Tibial nerve (tissue), 4 donors: ENCODE measurements at regions not wholly inside any gene's neighbourhood (a gene's known extent, or its start where the extent isn't known, plus 50 kb on each side); places are given as distances from the start of the nearest gene placed in this dataset.

ENCODE experiments used
- DNase-seq, 2 donors: peaks; one replicate each; pipeline ENCODE4 v3.0.0-alpha.2; 2019; ENCODE audit warnings: low spot score in 2 of 2
- H3K27ac ChIP-seq, 4 donors: fragments of 200-600 bp; sonication (generic) in 3 of 4; one replicate each; pipeline ENCODE4 v1.5.1; 2017 to 2019; ENCODE audit warnings: mild to moderate bottlenecking in 1 of 4
- H3K27me3 ChIP-seq, 2 donors: fragments of 200-600 bp; sonication (generic) in 1 of 2; one replicate each; pipeline versions ENCODE4 v1.5.1 to v1.6.0; 2017 to 2019
- H3K36me3 ChIP-seq, 3 donors: fragments of 200-600 bp; sonication (generic); one replicate each; pipeline ENCODE4 v1.5.1; 2018 to 2019
- H3K4me1 ChIP-seq, 4 donors: fragments of 200-600 bp; sonication (generic) in 3 of 4; one replicate each; pipeline ENCODE4 v1.5.1; 2017 to 2019
- H3K4me3 ChIP-seq, 4 donors: fragments of 200-600 bp; sonication (generic) in 3 of 4; one replicate each; pipeline ENCODE4 v1.5.1; 2017 to 2019; ENCODE audit warnings: mild to moderate bottlenecking in 1 of 4, moderate library complexity in 1 of 4
- H3K9me3 ChIP-seq, 4 donors: fragments of 200-600 bp; sonication (generic) in 3 of 4; one replicate each; pipeline ENCODE4 v1.5.1; 2017 to 2019
- EP300 ChIP-seq, 2 donors: sonication (generic); formaldehyde crosslinking; IDR thresholded peaks; one replicate each; pipeline ENCODE4 v1.6.1; 2017; ENCODE audit warnings: antibody characterized with exemption in 2 of 2, mild to moderate bottlenecking in 1 of 2
- POLR2A ChIP-seq, 2 donors: fragments of 450-650 bp; IDR thresholded peaks; one replicate each; pipeline ENCODE4 v1.6.1; 2017; ENCODE audit warnings: antibody characterized with exemption in 2 of 2, mild to moderate bottlenecking in 2 of 2, moderate library complexity in 2 of 2
- WGBS, 2 donors: methylation state at CpG; one replicate each; pipeline ENCODE4 v1.1.5; 2018; 5-methylcytosine and 5-hydroxymethylcytosine counted together
- TF ChIP-seq, protein P1 (sequence below), 5 experiments: fragments of 200-600 bp in 3 of 5; fragments of 450-650 bp in 2 of 5; sonication (generic) in 3 of 5; IDR thresholded peaks; one replicate each; pipeline ENCODE4 v1.5.1; 2016 to 2019; ENCODE audit warnings: antibody characterized with exemption in 5 of 5, mild to moderate bottlenecking in 3 of 5, moderate library complexity in 2 of 5

DNA sequence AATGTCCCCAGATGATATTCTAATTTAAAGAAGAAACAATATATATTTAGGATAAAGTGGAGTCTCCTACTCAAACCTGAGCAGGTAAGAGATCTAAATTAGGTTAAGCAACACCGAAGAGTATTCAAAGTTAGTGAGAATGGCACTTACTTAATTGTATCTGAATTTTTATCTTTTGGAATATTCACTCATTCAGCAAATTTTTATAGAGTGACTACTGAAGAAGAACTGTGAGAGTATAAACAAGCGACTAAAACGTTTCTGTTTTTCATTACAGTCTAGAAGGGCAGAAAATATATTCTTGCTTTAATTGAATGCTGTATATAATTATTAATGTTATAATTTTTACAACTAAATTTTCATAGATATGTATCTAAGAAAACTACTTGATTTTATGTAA, 567.7 kb upstream of the TBL1XR1 start:
- Histone ChIP-seq H3K4me1 (peaks cover 0 to 12% (median 0%) of the 10 kb centered on the region in 4 donors), H3K36me3 (no peaks in the 10 kb centered on the region), H3K9me3 (peaks cover 0 to 15% (median 0%) of the 10 kb centered on the region in 4 donors), H3K27ac (peak overlapping the region in 1 of 4 donors; percentile 43), H3K4me3 (no peak overlapping the region), H3K27me3 (no peaks in the 10 kb centered on the region)
- DNase-seq: no peak
- WGBS, 2 donors: 66 to 69% methylated on average over 3 of the region's 3 CpGs
- TF ChIP-seq, protein P1, sequence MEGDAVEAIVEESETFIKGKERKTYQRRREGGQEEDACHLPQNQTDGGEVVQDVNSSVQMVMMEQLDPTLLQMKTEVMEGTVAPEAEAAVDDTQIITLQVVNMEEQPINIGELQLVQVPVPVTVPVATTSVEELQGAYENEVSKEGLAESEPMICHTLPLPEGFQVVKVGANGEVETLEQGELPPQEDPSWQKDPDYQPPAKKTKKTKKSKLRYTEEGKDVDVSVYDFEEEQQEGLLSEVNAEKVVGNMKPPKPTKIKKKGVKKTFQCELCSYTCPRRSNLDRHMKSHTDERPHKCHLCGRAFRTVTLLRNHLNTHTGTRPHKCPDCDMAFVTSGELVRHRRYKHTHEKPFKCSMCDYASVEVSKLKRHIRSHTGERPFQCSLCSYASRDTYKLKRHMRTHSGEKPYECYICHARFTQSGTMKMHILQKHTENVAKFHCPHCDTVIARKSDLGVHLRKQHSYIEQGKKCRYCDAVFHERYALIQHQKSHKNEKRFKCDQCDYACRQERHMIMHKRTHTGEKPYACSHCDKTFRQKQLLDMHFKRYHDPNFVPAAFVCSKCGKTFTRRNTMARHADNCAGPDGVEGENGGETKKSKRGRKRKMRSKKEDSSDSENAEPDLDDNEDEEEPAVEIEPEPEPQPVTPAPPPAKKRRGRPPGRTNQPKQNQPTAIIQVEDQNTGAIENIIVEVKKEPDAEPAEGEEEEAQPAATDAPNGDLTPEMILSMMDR (IDR thresholded peaks at IDR 0.05): no peak
- no peak for TF ChIP-seq POLR2A (IDR thresholded peaks at IDR 0.05)
- TF ChIP-seq EP300 (IDR thresholded peaks at IDR 0.05): no peak

DNA sequence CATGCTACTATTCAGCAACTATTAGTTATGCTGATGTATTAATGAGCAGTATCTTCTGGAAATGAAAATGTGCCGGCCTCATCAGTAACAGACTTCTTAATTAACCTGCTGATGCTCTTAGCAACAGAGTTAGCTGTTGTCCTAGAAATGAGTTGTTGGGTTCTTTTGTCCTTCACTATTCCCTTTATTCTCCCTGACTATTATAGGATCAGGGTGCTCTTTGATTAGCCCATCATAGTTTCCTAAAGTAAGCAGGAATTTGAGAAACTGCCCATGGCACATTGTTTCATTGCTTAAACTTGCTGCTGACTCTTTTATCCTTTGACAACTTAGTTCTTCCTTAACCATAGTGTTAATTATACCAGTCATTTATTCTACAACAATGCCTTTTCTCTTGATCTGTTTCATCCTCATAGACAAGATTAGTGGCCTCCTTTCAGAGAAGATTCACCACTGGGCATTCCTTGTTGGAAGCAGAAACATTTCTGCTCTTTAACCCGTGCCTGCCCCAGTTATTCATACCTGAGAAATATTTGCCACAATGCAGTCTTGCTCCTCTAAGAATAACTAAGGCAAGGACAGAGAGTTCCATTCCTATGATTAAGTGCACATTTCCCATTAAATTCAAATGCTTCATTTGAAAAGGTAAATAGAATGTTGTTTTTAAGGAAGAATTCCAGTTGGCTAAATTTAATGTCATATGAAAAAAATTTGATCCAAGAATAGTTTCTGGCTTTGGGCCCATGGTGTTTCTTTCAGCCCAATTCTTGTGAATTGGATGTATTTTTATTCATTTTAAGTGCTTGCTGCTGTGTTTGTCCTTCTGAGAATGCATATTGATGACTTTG, 573.3 kb upstream of the TBL1XR1 start:
- no peaks in the 10 kb centered on the region for H3K27me3 ChIP-seq
- WGBS, 2 donors: 44 to 53% methylated on average over 2 of the region's 2 CpGs
- no peak for DNase-seq
- H3K4me3 ChIP-seq: no peak overlapping the region
- peak overlapping the region in 2 of 4 donors; percentile 57 to 58 for H3K27ac ChIP-seq
- H3K9me3 ChIP-seq: peaks cover 0 to 15% (median 0%) of the 10 kb centered on the region in 4 donors
- TF ChIP-seq, protein P1 (IDR thresholded peaks at IDR 0.05): no peak
- TF ChIP-seq POLR2A (IDR thresholded peaks at IDR 0.05): no peak
- no peak for TF ChIP-seq EP300 (IDR thresholded peaks at IDR 0.05)
- peaks cover 0 to 23% (median 11%) of the 10 kb centered on the region in 4 donors for H3K4me1 ChIP-seq
- H3K36me3 ChIP-seq: no peaks in the 10 kb centered on the region

DNA sequence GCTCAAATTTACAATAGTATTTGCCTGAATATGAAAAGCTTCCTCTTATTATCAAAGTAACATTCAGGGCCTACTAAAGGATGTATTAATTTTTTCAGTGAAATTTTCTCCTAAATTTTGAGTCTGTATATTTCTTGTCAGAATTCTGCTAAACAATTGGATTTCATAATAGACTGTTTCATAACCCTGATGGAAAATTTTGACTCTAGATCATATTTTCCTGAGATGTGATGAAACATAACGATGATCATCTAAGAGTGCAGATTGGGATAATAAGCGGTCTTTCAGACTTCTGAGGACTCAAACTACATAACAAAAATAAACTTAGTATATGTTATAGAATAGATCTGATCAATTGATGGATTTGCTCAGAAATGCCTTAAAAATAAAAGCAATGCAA, 574.5 kb upstream of the TBL1XR1 start:
- WGBS, 2 donors: 79 to 91% methylated on average over 2 of the region's 2 CpGs
- Histone ChIP-seq H3K27me3 (no peaks in the 10 kb centered on the region), H3K9me3 (peaks cover 0 to 15% (median 0%) of the 10 kb centered on the region in 4 donors), H3K4me3 (no peak overlapping the region), H3K36me3 (no peaks in the 10 kb centered on the region), H3K4me1 (peaks cover 0 to 26% (median 11%) of the 10 kb centered on the region in 4 donors), H3K27ac (peak overlapping the region in 3 of 4 donors; percentile 23 to 58 (median 57))
- TF ChIP-seq EP300 (IDR thresholded peaks at IDR 0.05): peak in 1 of 2 donors; percentile 30
- TF ChIP-seq, protein P1 (IDR thresholded peaks at IDR 0.05): no peak
- no peak for DNase-seq

DNA sequence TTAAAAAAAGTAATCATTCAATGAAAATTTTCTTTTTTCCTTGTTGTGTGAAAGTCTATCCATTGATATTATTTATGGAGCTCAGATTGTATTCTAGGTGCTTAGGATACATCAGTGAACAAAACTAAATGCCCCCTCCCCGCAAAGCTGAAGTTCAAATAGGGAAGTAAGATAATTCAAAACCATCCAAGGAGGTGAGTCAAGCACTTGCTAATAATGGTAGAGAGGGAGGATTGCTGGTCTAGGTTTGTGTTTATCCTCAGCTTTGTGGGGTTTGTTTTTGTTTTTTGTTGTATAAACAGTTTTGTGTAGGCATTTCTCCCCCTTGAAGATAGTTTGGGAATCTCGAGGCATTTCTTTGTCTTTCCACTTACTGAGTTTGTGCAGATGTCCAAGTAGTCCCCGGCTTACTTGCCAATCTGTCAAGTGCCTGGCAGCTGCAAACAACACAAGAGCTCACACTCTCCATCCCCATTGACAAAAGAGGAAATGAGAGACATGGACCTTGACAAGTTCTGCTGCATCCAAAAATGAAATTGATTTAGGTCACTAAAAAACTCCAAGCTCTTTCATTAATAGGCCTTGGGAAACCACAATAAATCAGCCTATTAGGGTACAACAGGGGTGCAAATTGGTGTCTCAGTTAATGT, 575.8 kb upstream of the TBL1XR1 start:
- no peaks in the 10 kb centered on the region for H3K36me3 ChIP-seq
- DNase-seq: no peak
- H3K27ac ChIP-seq: peak overlapping the region in 1 of 4 donors; percentile 40
- H3K4me3 ChIP-seq: no peak overlapping the region
- peaks cover 0 to 31% (median 11%) of the 10 kb centered on the region in 4 donors for H3K4me1 ChIP-seq
- TF ChIP-seq, protein P1 (IDR thresholded peaks at IDR 0.05): no peak
- TF ChIP-seq EP300 (IDR thresholded peaks at IDR 0.05) (no peak), POLR2A (IDR thresholded peaks at IDR 0.05) (no peak)
- peaks cover 0 to 13% (median 0%) of the 10 kb centered on the region in 4 donors for H3K9me3 ChIP-seq
- H3K27me3 ChIP-seq: no peaks in the 10 kb centered on the region
- 62 to 72% methylated on average over 3 of the region's 3 CpGs for WGBS, 2 donors

DNA sequence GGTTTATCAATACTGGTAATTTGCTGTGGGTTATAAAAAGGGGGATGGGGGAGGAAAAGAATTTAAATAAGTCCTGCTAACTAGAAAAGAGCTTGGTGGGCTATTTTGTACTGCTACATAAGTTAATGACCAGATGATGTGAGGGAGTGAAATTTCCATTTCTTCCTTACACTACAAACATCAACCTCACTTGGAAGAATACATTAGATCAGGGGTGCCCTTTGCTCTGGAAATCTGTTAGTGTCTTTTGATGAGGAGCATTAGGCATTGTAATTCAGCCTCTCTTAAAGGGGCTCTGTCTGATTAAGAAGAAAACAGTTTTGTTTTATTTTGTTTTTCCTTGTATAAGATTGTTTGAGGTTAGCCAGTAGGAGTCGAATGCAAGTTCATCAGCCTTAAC, 576.4 kb upstream of the TBL1XR1 start:
- Histone ChIP-seq H3K36me3 (no peaks in the 10 kb centered on the region), H3K4me3 (no peak overlapping the region), H3K27me3 (no peaks in the 10 kb centered on the region), H3K27ac (no peak overlapping the region), H3K9me3 (peaks cover 0 to 6% (median 0%) of the 10 kb centered on the region in 4 donors), H3K4me1 (peaks cover 0 to 31% (median 11%) of the 10 kb centered on the region in 4 donors)
- no peak for DNase-seq
- 65 to 78% methylated on average over 1 of the region's 1 CpG for WGBS, 2 donors
- TF ChIP-seq EP300 (IDR thresholded peaks at IDR 0.05) (no peak), POLR2A (IDR thresholded peaks at IDR 0.05) (no peak)
- TF ChIP-seq, protein P1 (IDR thresholded peaks at IDR 0.05): no peak
